Panc1 (cell line): ENCODE measurements at regions not wholly inside any gene's neighbourhood (a gene's known extent, or its start where the extent isn't known, plus 50 kb on each side); places are given as distances from the start of the nearest gene placed in this dataset.

Experiments
- ATAC-seq: fragments of 200-7000 bp; cut with Tn5 transposase; 2 replicates; pipeline ENCODE4 v1.9.1; 2020; ENCODE audit warnings: mild to moderate bottlenecking, moderate library complexity
- BruUV-seq: library from RNA; stranded (reverse); fragments of 400-500 nt; replicated peaks from 2 replicates; lab custom pipeline; 2021; lab: Mats Ljungman, UMichigan
- CTCF ChIA-PET: fragments of 300-600 bp; sonication (Branson Sonifier 250); formaldehyde crosslinking; loops from one replicate; lab custom pipeline; 2022; ENCODE audit warnings: antibody characterized with exemption; lab: Charles Lee
- POLR2A ChIA-PET: fragments of 300-600 bp; sonication (Branson Sonifier 250); formaldehyde crosslinking; loops from one replicate; lab custom pipeline; 2022; ENCODE audit warnings: antibody characterized with exemption; lab: Charles Lee
- DNase-seq: peaks from one replicate; pipeline ENCODE4 v3.0.0-alpha.2; 2010; ENCODE audit warnings: low read depth, low spot score
- H3K27ac ChIP-seq: 2 replicates; pipeline ENCODE4 v1.5.1; 2011; ENCODE audit warnings: mild to moderate bottlenecking, low read length, inconsistent platforms
- H3K27me3 ChIP-seq: fragments of 200-500 bp; sonication (Bioruptor generic); 2 replicates; pipeline ENCODE4 v1.6.0; 2014; ENCODE audit warnings: low read length, inconsistent platforms; ENCODE audit not compliant: control insufficient read depth, insufficient read depth
- H3K36me3 ChIP-seq: fragments of 200-500 bp; sonication (Bioruptor generic); 2 replicates; pipeline ENCODE4 v1.5.1; 2014; ENCODE audit warnings: inconsistent platforms, mild to moderate bottlenecking, low read length, moderate library complexity; ENCODE audit not compliant: control insufficient read depth, insufficient read depth
- H3K4me1 ChIP-seq: 2 replicates; pipeline ENCODE4 v1.5.1; 2011; ENCODE audit warnings: inconsistent platforms, mild to moderate bottlenecking, low read length, moderate library complexity; ENCODE audit not compliant: control insufficient read depth, insufficient read depth
- H3K4me3 ChIP-seq, 2 experiments: 2 replicates each; pipeline ENCODE4 v1.5.1; 2011 to 2012; ENCODE audit warnings: low read depth in 2 of 2, low read length in 2 of 2, mild to moderate bottlenecking in 2 of 2, inconsistent platforms in 1 of 2, moderate library complexity in 1 of 2
- H3K9me3 ChIP-seq: fragments of 200-500 bp; sonication (Bioruptor generic); 2 replicates; pipeline ENCODE4 v1.5.1; 2014; ENCODE audit warnings: low read depth, mild to moderate bottlenecking, inconsistent platforms, low read length, moderate library complexity; ENCODE audit not compliant: control insufficient read depth, insufficient read depth
- CTCF ChIP-seq: fragments of 450-650 bp; IDR thresholded peaks from 2 replicates; pipeline ENCODE4 v1.5.1; 2017; ENCODE audit warnings: mild to moderate bottlenecking
- POLR2AphosphoS5 ChIP-seq: IDR thresholded peaks from 2 replicates; pipeline ENCODE4 v1.6.1; 2012; ENCODE audit warnings: mild to moderate bottlenecking, low read depth, low read length, moderate library complexity
- REST ChIP-seq, 2 experiments: IDR thresholded peaks; 2 replicates each; pipeline ENCODE4 v1.6.1; 2011 to 2012; ENCODE audit warnings: low read depth in 2 of 2, control low read depth in 1 of 2, low read length in 1 of 2, mild to moderate bottlenecking in 1 of 2, moderate library complexity in 1 of 2; ENCODE audit not compliant: insufficient read depth in 1 of 2
- SIN3A ChIP-seq: IDR thresholded peaks from 2 replicates; pipeline ENCODE4 v1.6.1; 2012; ENCODE audit warnings: low read depth, mild to moderate bottlenecking, low read length, moderate library complexity, borderline replicate concordance; ENCODE audit not compliant: insufficient read depth
- TCF7L2 ChIP-seq: IDR thresholded peaks from 2 replicates; pipeline ENCODE4 v1.6.1; 2011; ENCODE audit warnings: mild to moderate bottlenecking, low read depth, low read length, inconsistent platforms
- in situ Hi-C: cut with HindIII; loops from 2 replicates; pipeline ENCODE4 v1.10.0; 2016; ENCODE audit warnings: low sequenced_read_pairs, low pct_unique_long_range_greater_than_20kb
- intact Hi-C: fragments of 100-400 bp; cut with micrococcal nuclease; formaldehyde crosslinking; loops from one replicate; pipeline ENCODE4 v1.10.0; 2022; ENCODE audit not compliant: unreplicated experiment

GRCh38 chr2:38212312-38212711, 136.4 kb upstream of the CYP1B1 start:
- BruUV-seq, result no TSS peak
- TF ChIP-seq TCF7L2, result no peak
- TF ChIP-seq CTCF, result no peak
- no peak for TF ChIP-seq REST (IDR thresholded peaks at IDR 0.05; ENCODE audit: insufficient read depth in 1 of 2, low read depth in 2 of 2, low read length in 1 of 2)
- no peak for TF ChIP-seq SIN3A
- no peak for TF ChIP-seq POLR2AphosphoS5
- ChIA-PET POLR2A (no interaction called here), CTCF (no interaction called here)
- Histone ChIP-seq H3K27me3 (no peaks in the 10 kb centered on the region; the same call in 1 of the 2 replicates), H3K4me1 (no peaks in the 10 kb centered on the region), H3K4me3 (no peak overlapping the region), H3K36me3 (no peaks in the 10 kb centered on the region), H3K9me3 (no peaks in the 10 kb centered on the region), H3K27ac (no peak overlapping the region)
- in situ Hi-C loops (no loop called here), intact Hi-C loops (no loop called here)
- DNase-seq (no peak), ATAC-seq (no peak)

GRCh38 chr2:38207168-38207567, 131.2 kb upstream of the CYP1B1 start:
- BruUV-seq, result no TSS peak
- TF ChIP-seq TCF7L2, result no peak
- TF ChIP-seq REST (IDR thresholded peaks at IDR 0.05; ENCODE audit: insufficient read depth in 1 of 2, low read depth in 2 of 2, low read length in 1 of 2), result no peak
- no peak for TF ChIP-seq CTCF
- TF ChIP-seq SIN3A, result no peak
- no peak for ATAC-seq
- POLR2A ChIA-PET, result no interaction called here
- in situ Hi-C loops, result no loop called here
- intact Hi-C loops, result no loop called here
- no peak for DNase-seq
- Histone ChIP-seq H3K27me3 (no peaks in the 10 kb centered on the region; the same call in 1 of the 2 replicates), H3K4me1 (no peaks in the 10 kb centered on the region), H3K9me3 (no peaks in the 10 kb centered on the region), H3K27ac (no peak overlapping the region), H3K36me3 (no peaks in the 10 kb centered on the region), H3K4me3 (no peak overlapping the region)
- CTCF ChIA-PET, result no interaction called here
